Esophagus muscularis mucosa (tissue), 4 donors: ENCODE measurements at regions not wholly inside any gene's neighbourhood (a gene's known extent, or its start where the extent isn't known, plus 50 kb on each side); places are given as distances from the start of the nearest gene placed in this dataset.
"Not testable (repeated sequence)": the region's sequence is repeated elsewhere in the genome, so short reads cannot be mapped to it uniquely, and the experiment has no call there.

ENCODE experiments used
- DNase-seq: peaks from one replicate; pipeline ENCODE4 v3.0.0-alpha.2; 2017; ENCODE audit errors: extremely low spot score
- H3K27ac ChIP-seq, 4 donors: fragments of 200-600 bp; sonication (generic); replicated peaks in 1 of 4; 1 replicate in 3 of 4; 2 replicates in 1 of 4; pipeline ENCODE4 v1.5.1; 2016 to 2019; ENCODE audit warnings: mild to moderate bottlenecking in 1 of 4
- H3K27me3 ChIP-seq, 4 donors: fragments of 200-600 bp; sonication (generic); one replicate each; pipeline versions ENCODE4 v1.5.1 to v1.6.0; 2016 to 2019
- H3K36me3 ChIP-seq, 4 donors: fragments of 200-600 bp; sonication (generic); one replicate each; pipeline ENCODE4 v1.5.1; 2016 to 2019
- H3K4me1 ChIP-seq, 4 donors: fragments of 200-600 bp; sonication (generic); one replicate each; pipeline ENCODE4 v1.5.1; 2016 to 2019
- H3K4me3 ChIP-seq, 4 donors: fragments of 200-600 bp; sonication (generic); 1 replicate in 2 of 4; 2 replicates in 2 of 4; pipeline ENCODE4 v1.5.1; 2016 to 2019; ENCODE audit warnings: mild to moderate bottlenecking in 4 of 4, moderate library complexity in 1 of 4
- H3K9me3 ChIP-seq, 4 donors: fragments of 200-600 bp; sonication (generic); 1 replicate in 3 of 4; 2 replicates in 1 of 4; pipeline ENCODE4 v1.5.1; 2016 to 2019
- EP300 ChIP-seq: sonication (generic); formaldehyde crosslinking; IDR thresholded peaks from one replicate; pipeline ENCODE4 v1.6.1; 2017; ENCODE audit warnings: antibody characterized with exemption
- POLR2A ChIP-seq: fragments of 450-650 bp; IDR thresholded peaks from one replicate; pipeline ENCODE4 v1.6.1; 2017; ENCODE audit warnings: antibody characterized with exemption, moderate library complexity, mild to moderate bottlenecking, low read depth
- POLR2AphosphoS5 ChIP-seq, 2 donors: sonication (generic); formaldehyde crosslinking; IDR thresholded peaks; one replicate each; pipeline ENCODE4 v1.6.1; 2017; ENCODE audit warnings: antibody characterized with exemption in 2 of 2
- WGBS: methylation state at CpG from one replicate; pipeline ENCODE4 v1.1.5; 2018; 5-methylcytosine and 5-hydroxymethylcytosine counted together
- intact Hi-C: fragments of 100-400 bp; cut with DNase I; formaldehyde crosslinking; loops from one replicate; pipeline ENCODE4 v1.15.1; 2023
- TF ChIP-seq, protein P1 (sequence below), 3 experiments: fragments of 200-600 bp in 2 of 3; fragments of 450-650 bp in 1 of 3; sonication (generic) in 2 of 3; IDR thresholded peaks; one replicate each; pipeline ENCODE4 v1.5.1; 2017 to 2019; ENCODE audit warnings: antibody characterized with exemption in 3 of 3, mild to moderate bottlenecking in 2 of 3, moderate library complexity in 1 of 3

DNA sequence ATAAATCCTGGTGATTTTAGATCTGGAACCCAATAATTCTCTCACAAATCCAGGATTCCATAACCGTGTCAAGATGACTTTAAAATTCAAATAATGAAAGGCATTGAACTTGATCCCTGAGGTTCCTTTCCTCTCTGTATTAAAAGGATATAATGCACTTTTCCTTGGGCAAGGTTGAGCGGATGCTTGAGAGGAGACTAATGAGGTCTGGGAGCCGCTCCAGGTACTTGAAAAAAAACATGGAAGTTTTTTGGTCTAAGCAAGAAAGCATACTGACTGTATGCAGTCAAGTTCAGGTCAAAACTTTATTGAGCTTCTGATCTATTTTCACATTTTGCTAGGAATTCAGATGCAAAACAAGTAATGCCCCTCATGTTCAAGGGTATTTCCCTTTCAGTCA lies 318.5 kb downstream of the RAD51AP2 start:
- DNase-seq, result no peak
- no peaks in the 10 kb centered on the region for H3K36me3 ChIP-seq
- intact Hi-C loops, result no loop called here
- H3K9me3 ChIP-seq, result no peaks in the 10 kb centered on the region
- no peak overlapping the region for H3K4me3 ChIP-seq
- TF ChIP-seq POLR2A (no peak), EP300 (no peak), POLR2AphosphoS5 (IDR thresholded peaks at IDR 0.05) (no peak)
- TF ChIP-seq, protein P1, sequence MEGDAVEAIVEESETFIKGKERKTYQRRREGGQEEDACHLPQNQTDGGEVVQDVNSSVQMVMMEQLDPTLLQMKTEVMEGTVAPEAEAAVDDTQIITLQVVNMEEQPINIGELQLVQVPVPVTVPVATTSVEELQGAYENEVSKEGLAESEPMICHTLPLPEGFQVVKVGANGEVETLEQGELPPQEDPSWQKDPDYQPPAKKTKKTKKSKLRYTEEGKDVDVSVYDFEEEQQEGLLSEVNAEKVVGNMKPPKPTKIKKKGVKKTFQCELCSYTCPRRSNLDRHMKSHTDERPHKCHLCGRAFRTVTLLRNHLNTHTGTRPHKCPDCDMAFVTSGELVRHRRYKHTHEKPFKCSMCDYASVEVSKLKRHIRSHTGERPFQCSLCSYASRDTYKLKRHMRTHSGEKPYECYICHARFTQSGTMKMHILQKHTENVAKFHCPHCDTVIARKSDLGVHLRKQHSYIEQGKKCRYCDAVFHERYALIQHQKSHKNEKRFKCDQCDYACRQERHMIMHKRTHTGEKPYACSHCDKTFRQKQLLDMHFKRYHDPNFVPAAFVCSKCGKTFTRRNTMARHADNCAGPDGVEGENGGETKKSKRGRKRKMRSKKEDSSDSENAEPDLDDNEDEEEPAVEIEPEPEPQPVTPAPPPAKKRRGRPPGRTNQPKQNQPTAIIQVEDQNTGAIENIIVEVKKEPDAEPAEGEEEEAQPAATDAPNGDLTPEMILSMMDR (IDR thresholded peaks at IDR 0.05), result no peak
- WGBS, result 54% methylated on average over 3 of the region's 3 CpGs
- no peaks in the 10 kb centered on the region for H3K27me3 ChIP-seq
- no peak overlapping the region for H3K27ac ChIP-seq
- no peaks in the 10 kb centered on the region for H3K4me1 ChIP-seq

DNA sequence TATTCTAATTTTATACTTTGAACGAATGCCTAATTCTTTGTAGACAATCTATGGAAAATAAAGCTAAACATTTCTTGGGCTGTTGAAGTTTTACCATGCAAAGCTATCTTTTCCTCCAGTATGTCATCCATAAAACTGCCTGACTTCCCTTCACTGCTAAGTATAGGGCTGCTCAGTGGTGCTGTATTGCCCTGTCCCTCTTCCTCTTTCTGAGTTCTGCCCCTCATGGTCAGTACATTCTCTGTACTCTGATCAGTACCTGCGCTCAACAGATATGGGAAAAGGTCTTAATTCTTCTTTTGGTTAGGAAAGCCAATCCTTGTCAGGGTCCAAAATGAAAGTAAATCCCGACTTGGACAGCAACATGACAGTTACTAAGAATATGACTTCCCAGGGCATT lies 321.9 kb downstream of the RAD51AP2 start:
- DNase-seq, result no peak
- Histone ChIP-seq H3K27ac (no peak overlapping the region), H3K4me3 (no peak overlapping the region), H3K36me3 (no peaks in the 10 kb centered on the region), H3K4me1 (no peaks in the 10 kb centered on the region), H3K9me3 (no peaks in the 10 kb centered on the region), H3K27me3 (no peaks in the 10 kb centered on the region)
- 75% methylated on average over 3 of the region's 3 CpGs for WGBS
- intact Hi-C loops, result no loop called here
- TF ChIP-seq POLR2A (no peak), EP300 (no peak), POLR2AphosphoS5 (IDR thresholded peaks at IDR 0.05) (no peak)
- TF ChIP-seq, protein P1 (IDR thresholded peaks at IDR 0.05), result no peak

DNA sequence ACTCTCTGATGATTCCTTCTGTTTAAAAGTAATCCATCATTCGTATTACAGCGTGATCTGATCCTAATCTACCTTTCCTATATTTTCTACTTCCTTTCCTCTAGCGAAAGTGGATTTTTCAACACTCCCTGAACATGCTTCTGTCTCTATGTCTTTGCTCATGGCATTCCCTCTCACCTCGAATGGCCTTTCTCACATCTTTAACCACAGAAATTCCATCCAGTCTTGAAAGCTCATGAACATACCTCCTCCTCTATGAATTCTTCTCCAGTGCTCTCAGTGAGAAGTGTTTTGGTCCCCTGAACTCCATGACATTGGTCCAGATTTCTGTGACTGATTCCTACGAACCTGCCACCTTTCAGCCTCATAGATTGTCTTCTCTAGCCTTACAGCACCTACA lies 323.2 kb downstream of the RAD51AP2 start:
- TF ChIP-seq POLR2A (no peak), EP300 (no peak), POLR2AphosphoS5 (IDR thresholded peaks at IDR 0.05) (no peak)
- TF ChIP-seq, protein P1 (IDR thresholded peaks at IDR 0.05), result no peak
- no peaks in the 10 kb centered on the region for H3K4me1 ChIP-seq
- H3K9me3 ChIP-seq, result no peaks in the 10 kb centered on the region
- no peak overlapping the region for H3K27ac ChIP-seq
- intact Hi-C loops, result no loop called here
- WGBS, result 84% methylated on average over 5 of the region's 5 CpGs
- no peak overlapping the region for H3K4me3 ChIP-seq
- no peaks in the 10 kb centered on the region for H3K27me3 ChIP-seq
- no peak for DNase-seq
- H3K36me3 ChIP-seq, result no peaks in the 10 kb centered on the region

DNA sequence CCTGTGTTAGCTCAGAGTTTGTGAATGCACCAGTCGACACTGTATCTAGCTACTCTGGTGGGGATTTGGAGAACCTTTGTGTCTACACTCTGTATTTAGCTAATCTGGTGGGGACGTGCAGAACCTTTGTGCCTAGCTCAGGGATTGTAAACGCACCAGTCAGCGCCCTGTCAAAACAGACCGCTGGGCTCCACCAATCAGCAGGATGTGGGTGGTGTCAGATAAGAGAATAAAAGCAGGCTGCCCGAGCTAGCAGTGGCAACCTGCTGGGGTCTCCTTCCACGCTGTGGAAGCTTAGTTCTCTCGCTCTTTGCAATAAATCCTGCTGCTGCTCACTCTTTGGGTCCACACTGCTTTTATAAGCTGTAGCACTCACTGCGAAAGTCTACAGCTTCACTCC lies 324.2 kb downstream of the RAD51AP2 start:
- WGBS, result 100% methylated on average over 4 of the region's 9 CpGs
- Histone ChIP-seq H3K4me3 (no peak overlapping the region), H3K27me3 (no peaks in the 10 kb centered on the region), H3K4me1 (no peaks in the 10 kb centered on the region), H3K9me3 (no peaks in the 10 kb centered on the region), H3K27ac (no peak overlapping the region), H3K36me3 (no peaks in the 10 kb centered on the region)
- DNase-seq, result no peak
- no peak for TF ChIP-seq EP300
- no peak for TF ChIP-seq POLR2A
- TF ChIP-seq, protein P1 (IDR thresholded peaks at IDR 0.05), result no peak
- TF ChIP-seq POLR2AphosphoS5 (IDR thresholded peaks at IDR 0.05), result no peak
- intact Hi-C loops, result no loop called here

DNA sequence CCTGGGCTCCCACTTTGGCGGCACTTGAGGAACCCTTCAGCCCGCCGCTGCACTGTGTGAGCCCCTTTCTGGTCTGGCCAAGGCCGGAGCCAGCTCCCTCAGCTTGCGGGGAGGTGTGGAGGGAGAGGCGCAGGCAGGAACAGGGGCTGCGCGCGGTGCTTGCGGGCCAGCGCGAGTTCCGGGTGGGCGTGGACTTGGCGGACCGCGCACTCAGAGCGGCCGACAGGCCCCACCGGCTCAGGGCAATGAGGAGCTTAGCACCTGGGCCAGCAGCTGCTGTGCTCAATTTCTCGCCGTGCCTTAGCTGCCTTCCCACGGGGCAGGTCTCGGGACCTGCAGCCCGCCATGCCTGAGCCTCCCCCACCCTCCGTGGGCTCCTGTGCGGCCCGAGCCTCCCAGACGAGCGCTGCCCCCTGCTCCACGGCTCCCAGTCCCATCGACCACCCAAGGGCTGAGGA lies 324.8 kb downstream of the RAD51AP2 start:
- H3K27ac ChIP-seq, H3K4me3 ChIP-seq, intact Hi-C loops, H3K36me3 ChIP-seq, H3K4me1 ChIP-seq, H3K9me3 ChIP-seq, H3K27me3 ChIP-seq, DNase-seq: not testable (repeated sequence)
- WGBS, result 98% methylated on average over 20 of the region's 32 CpGs
